IPS-11a (cell line): ENCODE measurements at regions not wholly inside any gene's neighbourhood (a gene's known extent, or its start where the extent isn't known, plus 50 kb on each side); places are given as distances from the start of the nearest gene placed in this dataset.

ENCODE experiments used
- H3K4me3 ChIP-seq: one replicate; pipeline ENCODE4 v1.5.1; 2013; ENCODE audit warnings: low read depth, low read length, control low read depth

DNA sequence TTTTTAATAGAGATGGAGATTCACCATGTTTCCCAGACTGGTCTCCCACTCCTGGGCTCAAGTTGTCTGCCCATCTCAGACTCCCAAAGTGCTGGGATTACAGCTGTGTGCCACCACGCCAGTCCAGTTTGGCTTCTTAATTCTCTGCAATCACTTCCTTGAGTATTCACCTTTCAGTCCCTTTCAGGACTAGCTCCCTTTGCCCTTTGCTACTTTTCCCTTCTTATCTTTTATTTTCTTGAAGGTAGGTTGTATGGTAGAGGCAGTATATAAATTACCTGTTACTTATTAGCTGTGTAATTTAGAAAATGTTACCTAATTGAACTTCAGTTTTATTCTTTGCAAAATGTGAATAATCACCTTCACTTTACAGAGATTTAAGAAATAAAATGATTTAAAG is 285.8 kb downstream of the FGF9 start:
- no peak overlapping the region for H3K4me3 ChIP-seq

GRCh38 chr13:21957833-21958232 is 287.0 kb downstream of the FGF9 start:
- H3K4me3 ChIP-seq, result no peak overlapping the region

DNA sequence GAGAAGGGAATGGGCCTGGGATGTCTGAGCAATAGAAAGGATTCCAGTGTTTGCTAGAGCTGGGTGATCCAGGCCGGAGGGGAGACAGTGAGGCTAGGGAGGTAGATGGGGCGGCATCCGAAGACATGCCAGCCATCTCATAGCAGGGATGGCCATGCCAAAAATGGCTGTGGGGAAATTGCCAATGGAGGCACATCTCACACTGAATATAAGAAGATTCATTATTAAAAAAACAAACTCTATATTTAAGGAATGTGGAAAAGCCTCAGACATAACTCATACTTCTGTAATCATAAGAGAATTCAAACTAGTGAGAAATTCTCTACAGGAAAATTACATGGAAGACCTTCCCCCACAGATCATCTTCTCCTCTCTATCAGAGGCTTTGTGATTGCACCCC is 289.2 kb downstream of the FGF9 start:
- H3K4me3 ChIP-seq, result no peak overlapping the region

GRCh38 chr13:21964686-21965085 is 293.8 kb downstream of the FGF9 start:
- H3K4me3 ChIP-seq, result no peak overlapping the region

DNA sequence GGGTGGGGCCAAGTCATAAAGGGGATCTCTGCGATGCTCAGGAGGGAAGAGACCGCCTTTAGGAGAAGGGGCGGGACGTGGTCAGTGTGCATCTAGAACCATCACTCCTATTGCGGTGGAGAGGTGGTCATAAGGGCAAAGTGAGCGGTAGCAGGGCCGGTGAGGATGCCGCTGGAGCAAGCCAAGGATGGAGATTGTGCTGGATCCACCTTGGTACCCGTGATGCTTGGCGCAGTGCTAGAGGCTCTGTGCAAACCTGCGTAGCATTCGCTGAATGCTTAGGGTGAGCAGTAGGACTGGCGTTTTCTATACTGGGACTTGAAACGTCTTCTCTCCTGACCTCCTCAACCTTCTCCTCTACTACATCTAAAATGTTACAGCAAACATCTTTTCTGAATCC is 294.2 kb downstream of the FGF9 start:
- H3K4me3 ChIP-seq, result no peak overlapping the region

- no peak overlapping the region for H3K4me3 ChIP-seq
These were observed 295.1 kb downstream of the FGF9 start for GRCh38 chr13:21966014-21966413.

- H3K4me3 ChIP-seq, result no peak overlapping the region
These were observed 297.0 kb downstream of the FGF9 start for GRCh38 chr13:21967871-21968270.

DNA sequence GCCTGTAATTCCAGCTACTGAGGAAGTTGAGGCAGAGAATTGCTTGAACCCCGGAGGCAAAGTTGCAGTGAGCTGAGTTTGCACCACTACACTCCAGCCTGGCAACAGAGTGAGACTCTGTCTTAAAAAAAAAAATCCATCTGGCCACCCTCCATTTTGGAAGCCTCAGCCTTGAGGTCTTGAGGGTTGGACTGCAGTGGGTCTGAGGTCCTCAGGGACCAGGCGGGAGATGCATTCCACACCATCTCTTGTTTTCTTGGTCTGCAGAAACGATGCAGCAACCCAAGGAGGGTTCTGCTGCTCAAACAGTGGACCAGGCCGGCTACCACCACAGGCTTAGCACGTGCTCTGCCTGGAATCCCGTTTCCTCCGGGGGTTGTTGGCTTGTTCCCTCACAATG is 299.3 kb downstream of the FGF9 start:
- H3K4me3 ChIP-seq, result no peak overlapping the region

DNA sequence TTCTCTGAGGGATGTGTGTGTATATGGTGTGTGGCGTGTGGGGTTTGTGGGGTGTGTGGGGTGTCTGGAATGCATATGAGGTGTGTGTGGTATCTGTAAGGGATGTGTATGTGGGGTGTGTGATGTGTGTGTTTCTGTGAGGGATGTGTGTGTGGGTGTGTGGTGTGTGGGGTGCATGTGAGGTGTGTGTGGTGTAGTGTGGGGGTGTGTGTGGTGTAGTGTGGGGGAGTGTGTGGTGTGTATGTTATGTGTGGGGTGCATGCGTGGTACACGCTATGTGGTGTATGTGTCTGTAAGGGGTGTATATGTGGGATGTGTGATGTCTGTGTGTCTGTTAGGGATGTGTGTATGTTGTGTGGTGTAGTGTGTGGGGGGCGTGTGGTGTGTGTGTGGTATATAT is 300.0 kb downstream of the FGF9 start:
- H3K4me3 ChIP-seq, result no peak overlapping the region

DNA sequence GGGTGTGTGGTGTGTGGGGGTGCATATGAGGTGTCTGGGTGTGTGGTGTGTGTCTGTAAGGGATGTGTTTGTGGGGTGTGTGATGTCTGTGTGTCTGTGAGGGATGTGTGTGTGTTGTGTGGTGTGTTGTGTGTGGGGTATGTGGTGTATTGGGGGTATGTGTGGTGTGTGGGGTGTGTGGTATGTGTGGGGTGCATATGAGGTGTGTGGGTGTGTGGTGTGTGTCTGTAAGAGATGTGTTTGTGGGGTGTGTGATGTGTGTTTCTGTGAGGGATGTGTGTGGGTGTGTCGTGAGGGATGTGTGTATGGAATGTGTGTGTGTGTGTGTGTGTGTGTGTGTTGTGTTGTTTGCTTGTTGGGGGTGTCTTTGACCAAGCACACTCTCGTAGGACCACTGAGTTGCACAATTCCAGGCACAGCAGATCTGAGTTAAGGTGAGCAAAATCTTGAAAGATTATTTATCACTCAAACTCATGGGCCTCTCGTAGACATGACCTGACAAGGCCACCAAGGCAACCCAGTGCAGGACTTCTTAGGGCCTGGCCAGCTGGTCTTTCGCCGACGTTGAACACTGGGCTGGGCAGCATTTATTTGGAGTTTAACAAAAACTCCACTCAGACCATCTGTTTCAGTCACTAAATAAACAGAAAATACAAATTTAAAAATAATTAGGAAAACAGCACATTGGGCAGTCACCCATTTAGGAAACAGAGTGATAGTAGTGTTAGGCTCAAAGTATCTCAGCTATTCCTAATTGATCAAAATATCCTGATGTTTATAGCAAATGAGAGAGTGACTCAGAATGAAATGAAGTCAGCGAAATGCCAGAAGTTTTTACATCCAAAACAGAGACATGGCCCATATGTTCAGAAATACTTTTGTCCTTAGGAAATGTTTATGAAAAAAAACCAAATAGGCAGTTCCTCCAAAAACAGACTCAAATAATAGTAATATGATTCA is 301.1 kb downstream of the FGF9 start:
- H3K4me3 ChIP-seq, result no peak overlapping the region

DNA sequence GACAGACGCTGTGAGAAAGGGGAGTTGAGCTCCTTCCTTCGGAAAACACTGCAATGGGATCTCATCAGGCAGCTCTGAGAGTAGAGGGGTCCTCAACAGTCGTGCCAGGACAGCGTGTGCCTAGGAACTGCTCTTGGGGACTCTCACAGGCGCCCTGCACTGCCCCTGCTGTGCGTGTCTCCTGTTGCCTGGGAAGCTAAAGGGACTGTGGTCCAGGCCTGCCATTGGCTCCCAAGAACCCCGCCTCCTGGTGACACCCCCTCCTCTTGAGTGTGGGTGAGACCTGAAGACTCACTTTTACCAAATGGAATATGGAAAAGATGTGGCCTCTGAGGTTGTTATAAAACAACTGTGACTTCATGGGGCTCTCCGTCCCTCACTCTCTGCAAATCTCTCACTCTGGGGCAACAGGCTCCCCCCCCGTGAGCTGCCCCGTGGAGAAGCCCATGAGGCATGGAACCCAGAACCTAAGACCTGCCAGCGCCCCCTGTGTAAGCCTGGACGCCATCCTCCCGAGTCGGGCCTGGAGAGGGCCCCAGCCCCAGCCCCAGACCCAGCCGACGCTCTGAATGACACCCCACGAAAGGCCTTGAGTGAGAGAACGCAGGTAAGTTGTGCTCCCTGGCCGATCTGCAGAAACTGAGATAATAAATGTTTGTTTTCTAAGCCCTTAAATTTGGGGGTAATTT is 302.7 kb downstream of the FGF9 start:
- no peak overlapping the region for H3K4me3 ChIP-seq

DNA sequence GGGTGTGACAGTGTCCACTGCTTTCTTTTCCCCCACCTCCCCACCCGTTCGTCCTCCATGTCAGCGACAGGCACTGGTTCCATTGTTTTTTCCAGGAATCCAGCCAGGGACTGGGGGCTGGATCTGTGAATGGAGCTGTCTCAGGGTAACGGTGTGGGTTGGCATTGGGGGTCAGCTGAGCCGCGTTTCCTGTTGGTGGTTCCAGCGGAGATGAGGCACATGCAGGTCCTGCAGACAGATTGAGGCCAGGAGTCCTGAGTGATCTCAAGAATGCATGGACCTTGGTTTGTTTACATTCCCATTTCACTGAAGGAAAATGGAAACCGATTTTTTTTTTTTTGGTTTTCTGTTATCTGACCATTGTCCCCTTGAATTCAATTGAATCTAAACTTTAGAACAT is 303.9 kb downstream of the FGF9 start:
- H3K4me3 ChIP-seq, result no peak overlapping the region

- no peak overlapping the region for H3K4me3 ChIP-seq
These were observed 305.3 kb downstream of the FGF9 start for GRCh38 chr13:21976159-21976558.

DNA sequence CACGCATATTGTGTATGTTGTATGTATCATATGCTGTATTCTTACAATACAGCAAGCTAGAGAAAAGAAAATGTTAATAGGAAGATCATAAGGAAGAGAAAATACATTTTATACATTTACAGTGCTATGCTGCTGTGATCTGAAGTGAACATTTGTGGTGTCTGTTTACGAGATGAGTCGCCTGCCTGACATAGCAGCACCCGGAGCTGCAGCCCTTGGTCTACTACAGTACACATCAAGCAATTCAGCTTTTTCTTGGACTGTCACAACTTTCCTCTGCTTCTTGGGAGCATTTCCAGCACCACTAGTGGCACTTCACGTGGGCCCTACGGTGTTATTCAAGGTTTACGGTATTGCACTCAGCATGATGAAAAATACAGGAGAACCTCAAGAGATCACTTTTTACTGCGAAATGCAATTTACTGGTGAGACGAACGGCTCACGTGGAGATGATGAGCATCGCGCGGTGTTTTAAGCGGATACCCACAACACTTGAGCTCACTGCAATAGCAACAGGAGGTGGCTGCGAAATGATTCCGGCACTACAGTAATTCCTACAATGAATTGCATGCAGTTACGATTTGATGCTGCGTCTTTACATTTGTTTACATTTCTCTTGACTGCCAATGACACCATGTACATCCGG is 308.4 kb downstream of the FGF9 start:
- no peak overlapping the region for H3K4me3 ChIP-seq

DNA sequence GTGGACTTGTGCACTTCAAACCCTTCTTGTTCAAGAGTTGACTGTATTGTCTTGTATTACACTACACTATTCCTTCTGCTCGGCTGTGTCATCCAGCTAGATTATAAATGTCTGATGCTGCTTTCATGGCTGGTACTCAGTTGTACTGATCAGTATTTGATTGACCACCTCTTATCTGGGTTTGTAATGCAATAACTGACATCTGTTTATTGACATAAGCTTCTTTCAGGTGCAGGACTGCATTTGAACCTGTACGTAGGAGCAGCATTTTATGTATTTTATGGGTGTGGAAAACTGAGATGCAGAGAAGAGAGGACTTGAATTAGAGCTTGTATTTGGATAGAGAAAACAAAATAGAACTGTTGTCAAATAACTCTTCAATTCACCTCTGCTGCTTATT is 309.2 kb downstream of the FGF9 start:
- no peak overlapping the region for H3K4me3 ChIP-seq

DNA sequence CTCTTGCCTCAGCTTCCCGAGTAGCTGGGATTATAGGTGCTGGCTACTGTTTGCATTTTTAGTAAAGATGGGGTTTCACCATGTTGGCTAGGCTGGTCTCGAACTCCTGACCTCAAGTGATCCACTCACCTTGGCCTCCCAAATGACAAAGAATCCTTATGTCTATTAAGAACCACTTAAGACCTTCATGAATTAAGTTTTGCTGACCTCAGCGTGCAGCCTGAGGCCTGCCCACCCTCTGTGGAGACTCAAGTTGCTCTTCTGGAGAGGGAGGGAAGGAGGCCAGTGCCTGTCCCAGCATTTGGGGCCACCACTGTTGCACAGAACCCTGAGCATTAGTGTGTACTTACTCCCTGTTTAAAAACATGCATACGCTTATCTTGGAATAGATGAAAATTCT is 313.3 kb downstream of the FGF9 start:
- H3K4me3 ChIP-seq, result no peak overlapping the region

DNA sequence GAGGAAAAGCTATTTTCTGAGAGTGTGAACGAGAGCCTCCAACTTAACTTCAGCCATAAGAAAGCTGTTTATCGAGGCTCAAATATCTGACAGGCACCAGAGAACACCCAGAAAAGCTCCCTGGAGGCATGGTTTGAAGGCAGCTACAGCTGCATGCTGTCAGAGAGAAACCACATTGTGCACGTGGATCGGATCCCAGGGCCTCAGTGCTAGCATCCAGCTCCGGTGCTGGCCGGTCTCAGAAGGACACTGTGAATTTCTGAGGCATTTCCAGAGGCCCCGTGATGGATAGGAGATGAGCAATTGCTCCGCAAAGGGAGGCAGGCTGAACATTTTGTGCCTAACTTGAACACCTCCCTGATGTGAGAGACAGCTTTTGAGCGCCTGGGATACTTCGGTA is 315.7 kb downstream of the FGF9 start:
- no peak overlapping the region for H3K4me3 ChIP-seq

DNA sequence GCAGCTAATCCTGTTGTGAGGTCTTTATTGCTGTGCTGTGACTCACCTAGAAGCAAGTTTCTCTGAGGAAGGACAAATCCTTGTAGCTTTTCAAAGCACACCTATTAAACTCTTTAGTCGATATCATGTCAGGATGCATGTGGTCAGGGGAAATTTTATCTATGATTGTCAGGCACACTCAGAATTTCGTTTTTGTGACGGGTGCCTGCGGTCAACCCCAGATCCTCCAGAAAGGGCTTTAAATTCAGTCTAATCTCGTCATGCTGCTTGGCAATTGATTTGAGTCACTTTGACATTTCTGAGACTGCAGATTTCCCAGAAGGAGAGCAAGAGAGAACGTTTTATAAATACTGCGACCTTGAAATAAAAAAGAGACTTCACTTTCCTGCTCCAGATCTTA is 316.9 kb downstream of the FGF9 start:
- H3K4me3 ChIP-seq, result no peak overlapping the region

GRCh38 chr13:21988624-21989023 is 317.8 kb downstream of the FGF9 start:
- H3K4me3 ChIP-seq, result no peak overlapping the region

- H3K4me3 ChIP-seq, result no peak overlapping the region
These were observed 325.2 kb downstream of the FGF9 start for GRCh38 chr13:21996049-21996448.

DNA sequence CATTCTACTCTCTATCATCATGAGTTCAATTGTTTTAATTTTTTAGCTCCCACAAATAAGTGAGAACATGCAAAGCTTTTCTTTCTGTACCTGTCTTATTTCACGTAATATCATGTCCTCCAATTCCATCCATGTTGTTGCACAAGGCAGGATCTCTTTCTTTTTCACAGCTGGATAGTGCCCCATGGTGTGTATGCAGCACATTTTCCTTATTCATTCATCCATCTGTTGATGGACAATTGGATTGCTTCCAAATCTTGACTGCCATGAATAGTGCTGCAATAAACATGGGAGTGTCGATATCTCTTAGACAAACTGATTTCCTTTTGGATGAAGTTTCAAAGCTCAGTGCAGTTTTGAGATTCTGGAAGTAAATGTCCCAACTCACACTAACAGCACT is 326.9 kb downstream of the FGF9 start:
- H3K4me3 ChIP-seq, result no peak overlapping the region
